ENCODE measurements at regions not wholly inside any gene's neighbourhood (a gene's known extent, or its start where the extent isn't known, plus 50 kb on each side); places are given as distances from the start of the nearest gene placed in this dataset.

GRCh38 chr18:45386041-45386655 is 229.1 kb upstream of the SLC14A2 start:
- no peak for DNase-seq

GRCh38 chr18:45387229-45387628 is 228.0 kb upstream of the SLC14A2 start:
- DNase-seq: no peak

- DNase-seq: no peak
These were observed 216.8 kb upstream of the SLC14A2 start for GRCh38 chr18:45398448-45398847.

GRCh38 chr18:45399146-45399545 is 216.1 kb upstream of the SLC14A2 start:
- DNase-seq: no peak

- no peak for DNase-seq
These were observed 215.6 kb upstream of the SLC14A2 start for GRCh38 chr18:45399643-45400042.

- DNase-seq: no peak
These were observed 212.7 kb upstream of the SLC14A2 start for GRCh38 chr18:45402485-45403056.

- no peak for DNase-seq
These were observed 211.8 kb upstream of the SLC14A2 start for GRCh38 chr18:45403341-45404049.

- no peak for DNase-seq
These were observed 207.1 kb upstream of the SLC14A2 start for GRCh38 chr18:45408218-45408617.

GRCh38 chr18:45409971-45410370 is 205.3 kb upstream of the SLC14A2 start:
- DNase-seq: no peak

GRCh38 chr18:45412577-45412976 is 202.7 kb upstream of the SLC14A2 start:
- DNase-seq: no peak

GRCh38 chr18:45413180-45413836 is 202.0 kb upstream of the SLC14A2 start:
- DNase-seq: no peak

- DNase-seq: no peak
These were observed 199.7 kb upstream of the SLC14A2 start for GRCh38 chr18:45415614-45416013.

- no peak for DNase-seq
These were observed 199.1 kb upstream of the SLC14A2 start for GRCh38 chr18:45416168-45416567.

- no peak for DNase-seq
These were observed 197.9 kb upstream of the SLC14A2 start for GRCh38 chr18:45417392-45417791.

GRCh38 chr18:45423659-45424058 is 191.6 kb upstream of the SLC14A2 start:
- DNase-seq: no peak

GRCh38 chr18:45430041-45430440 is 185.2 kb upstream of the SLC14A2 start:
- DNase-seq: no peak

GRCh38 chr18:45435810-45436209 is 179.5 kb upstream of the SLC14A2 start:
- no peak for DNase-seq

- DNase-seq: no peak
These were observed 177.9 kb upstream of the SLC14A2 start for GRCh38 chr18:45437366-45437765.

- DNase-seq: no peak
These were observed 175.2 kb upstream of the SLC14A2 start for GRCh38 chr18:45439851-45440645.

GRCh38 chr18:45441110-45441847 is 174.0 kb upstream of the SLC14A2 start:
- no peak for DNase-seq

GRCh38 chr18:45444040-45444439 is 171.2 kb upstream of the SLC14A2 start:
- no peak for DNase-seq
